Natural killer cell treated with Interleukin-12 subunit alpha and Interleukin-12 subunit beta and Interleukin-15 and Interleukin-18, amount 100 ng/mL, for 72 hours (primary cell): ENCODE measurements at regions not wholly inside any gene's neighbourhood (a gene's known extent, or its start where the extent isn't known, plus 50 kb on each side); places are given as distances from the start of the nearest gene placed in this dataset.

Experiments
- ATAC-seq, 2 donors: fragments of 150-1000 bp; cut with Tn5 transposase in 1 of 2; sonication (Bioruptor Pico), chemical (Tn5 transposase) in 1 of 2; 2 replicates each; pipeline ENCODE4 v1.10.0; 2021
- DNase-seq: peaks from one replicate; pipeline ENCODE4 v3.0.0; 2022; ENCODE audit warnings: low spot score
- H3K27ac Mint-ChIP-seq, 2 donors: 1 replicate in 1 of 2; 2 replicates in 1 of 2; pipeline ENCODE4 v1.8.0; 2022; ENCODE audit warnings: mixed read lengths in 2 of 2, mild to moderate bottlenecking in 1 of 2, moderate library complexity in 1 of 2
- H3K27me3 Mint-ChIP-seq, 2 donors: 1 replicate in 1 of 2; 2 replicates in 1 of 2; pipeline ENCODE4 v1.8.0; 2022; ENCODE audit warnings: mixed read lengths in 2 of 2
- H3K36me3 Mint-ChIP-seq: one replicate; pipeline ENCODE4 v1.8.0; 2022; ENCODE audit warnings: mixed read lengths
- H3K4me1 Mint-ChIP-seq, 2 donors: 1 replicate in 1 of 2; 2 replicates in 1 of 2; pipeline ENCODE4 v1.8.0; 2022; ENCODE audit warnings: low read depth in 2 of 2, mixed read lengths in 2 of 2, mild to moderate bottlenecking in 1 of 2
- H3K4me3 Mint-ChIP-seq: one replicate; pipeline ENCODE4 v1.8.0; 2022; ENCODE audit warnings: mixed read lengths
- H3K9me3 Mint-ChIP-seq: 2 replicates; pipeline ENCODE4 v1.8.0; 2022; ENCODE audit warnings: mixed read lengths

DNA sequence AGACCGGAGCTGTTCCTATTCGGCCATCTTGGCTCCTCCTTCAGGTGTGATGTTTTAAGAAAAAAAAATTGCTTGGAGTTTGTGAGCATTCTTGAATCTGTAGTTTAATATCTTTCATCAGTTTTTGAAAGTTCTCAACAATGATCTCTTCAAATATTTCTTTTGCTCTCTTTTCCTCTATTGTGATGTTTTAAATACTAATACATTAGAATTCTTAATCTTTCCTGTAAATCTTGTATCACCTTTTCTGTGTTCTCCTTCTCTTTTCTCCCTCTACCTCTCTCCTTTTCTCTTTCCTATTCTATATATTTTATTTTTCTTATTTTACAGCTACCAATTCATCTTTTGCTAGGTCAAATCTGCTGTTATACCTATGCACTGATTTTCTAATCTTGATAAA is 212.3 kb downstream of the RPS12 start:
- Mint-ChIP-seq H3K36me3 (no peaks in the 10 kb centered on the region), H3K27ac (no peak overlapping the region), H3K9me3 (peaks cover 3% of the 10 kb centered on the region), H3K4me1 (no peaks in the 10 kb centered on the region), H3K4me3 (no peak overlapping the region), H3K27me3 (no peaks in the 10 kb centered on the region)
- DNase-seq (no peak), ATAC-seq (no peak)

DNA sequence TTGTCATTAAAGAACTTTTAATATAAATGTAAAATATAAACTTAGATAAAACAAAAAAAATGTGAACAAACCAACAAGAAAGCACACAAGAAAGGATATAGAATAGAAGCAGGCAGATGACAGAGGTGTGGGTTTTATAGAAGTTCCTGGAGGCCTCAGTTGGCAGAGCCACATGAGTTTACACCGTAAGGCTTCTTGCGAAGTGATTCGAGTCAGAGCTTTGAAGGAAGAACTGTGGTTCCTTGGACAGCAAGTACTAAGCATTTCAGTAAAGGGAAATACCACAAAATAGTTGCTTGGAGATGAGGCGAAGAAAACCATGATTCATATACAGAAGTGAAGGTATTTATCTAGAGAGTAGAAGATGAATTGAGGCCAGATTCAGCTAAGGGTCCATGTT is 207.9 kb upstream of the EYA4 start:
- DNase-seq (no peak), ATAC-seq (no peak)
- Mint-ChIP-seq H3K9me3 (peaks cover 6% of the 10 kb centered on the region), H3K27ac (no peak overlapping the region), H3K36me3 (no peaks in the 10 kb centered on the region), H3K4me3 (no peak overlapping the region), H3K4me1 (no peaks in the 10 kb centered on the region), H3K27me3 (peaks cover 0 to 3% of the 10 kb centered on the region in 2 donors)

DNA sequence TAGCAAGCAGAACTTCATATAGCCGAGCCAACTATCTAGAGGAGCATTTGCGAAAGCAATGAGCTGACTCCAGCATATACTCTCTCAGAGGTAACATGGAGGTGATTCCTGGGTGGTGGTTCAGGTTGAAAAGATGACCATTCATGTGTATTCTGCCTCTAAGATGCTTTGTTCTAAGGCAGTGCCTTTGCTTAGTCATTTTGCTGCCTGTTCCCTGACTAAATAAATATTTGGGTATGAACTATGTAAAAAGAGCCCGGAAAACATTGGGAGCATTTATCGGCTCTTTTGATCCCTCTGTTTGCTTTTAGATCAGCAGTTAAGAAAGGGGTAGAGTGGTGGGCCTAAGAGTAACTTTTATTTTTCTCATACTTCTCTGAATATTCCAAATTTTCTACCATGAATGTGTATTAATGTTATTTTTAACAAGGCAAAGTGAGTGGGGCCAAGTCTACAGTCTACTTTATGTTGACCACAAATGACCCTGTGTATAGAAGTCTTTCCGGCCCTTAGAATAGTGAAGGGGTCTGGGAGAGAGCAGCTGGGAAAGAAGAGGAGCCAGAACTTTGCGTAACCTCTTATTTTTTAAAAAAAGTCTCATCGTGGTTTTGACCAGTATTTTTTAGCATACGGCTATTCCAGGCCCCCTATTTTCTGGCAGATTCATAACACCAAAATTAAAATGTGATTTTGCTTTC is 206.5 kb upstream of the EYA4 start:
- Mint-ChIP-seq H3K27me3 (peaks cover 0 to 3% of the 10 kb centered on the region in 2 donors), H3K4me3 (no peak overlapping the region), H3K27ac (no peak overlapping the region), H3K9me3 (peaks cover 5% of the 10 kb centered on the region), H3K4me1 (no peaks in the 10 kb centered on the region), H3K36me3 (no peaks in the 10 kb centered on the region)
- ATAC-seq (no peak), DNase-seq (no peak)

DNA sequence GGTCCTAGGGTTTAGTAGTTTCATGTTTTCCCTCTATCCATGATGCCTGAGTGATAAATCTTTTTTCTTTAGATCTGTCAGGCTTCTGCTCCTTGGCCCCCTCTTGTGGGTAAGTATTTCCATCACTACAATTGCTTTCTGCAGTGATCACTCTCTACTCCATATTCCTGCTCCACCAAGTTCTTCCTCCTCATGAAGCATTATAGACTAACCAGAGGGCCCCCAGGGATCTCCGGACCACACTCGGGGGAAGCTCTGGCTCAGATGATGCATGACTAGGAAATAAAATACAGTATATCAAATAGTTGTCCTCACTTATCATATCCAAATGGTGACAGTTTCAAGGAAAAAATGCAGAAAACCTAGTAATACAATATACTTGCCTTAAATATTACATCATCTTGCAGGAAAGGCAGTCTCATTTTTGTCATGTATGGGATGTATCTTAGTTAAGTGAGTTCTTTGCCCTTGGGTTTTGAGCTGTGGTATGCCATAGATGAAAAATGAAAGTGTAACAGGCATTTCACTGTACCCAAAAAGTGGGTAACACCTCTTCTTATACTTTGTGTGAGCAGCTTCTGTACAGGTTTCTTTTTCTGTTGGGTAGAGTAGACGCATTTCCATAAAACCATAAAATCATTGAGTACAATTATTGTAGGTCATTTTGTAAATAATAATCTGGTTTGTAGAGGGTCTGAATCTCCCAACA is 200.9 kb upstream of the EYA4 start:
- DNase-seq (no peak), ATAC-seq (no peak)
- H3K4me3 Mint-ChIP-seq, result no peak overlapping the region
- H3K27ac Mint-ChIP-seq, result no peak overlapping the region
- no peaks in the 10 kb centered on the region for H3K9me3 Mint-ChIP-seq
- H3K27me3 Mint-ChIP-seq, result no peaks in the 10 kb centered on the region
- H3K36me3 Mint-ChIP-seq, result no peaks in the 10 kb centered on the region
- H3K4me1 Mint-ChIP-seq, result no peaks in the 10 kb centered on the region

DNA sequence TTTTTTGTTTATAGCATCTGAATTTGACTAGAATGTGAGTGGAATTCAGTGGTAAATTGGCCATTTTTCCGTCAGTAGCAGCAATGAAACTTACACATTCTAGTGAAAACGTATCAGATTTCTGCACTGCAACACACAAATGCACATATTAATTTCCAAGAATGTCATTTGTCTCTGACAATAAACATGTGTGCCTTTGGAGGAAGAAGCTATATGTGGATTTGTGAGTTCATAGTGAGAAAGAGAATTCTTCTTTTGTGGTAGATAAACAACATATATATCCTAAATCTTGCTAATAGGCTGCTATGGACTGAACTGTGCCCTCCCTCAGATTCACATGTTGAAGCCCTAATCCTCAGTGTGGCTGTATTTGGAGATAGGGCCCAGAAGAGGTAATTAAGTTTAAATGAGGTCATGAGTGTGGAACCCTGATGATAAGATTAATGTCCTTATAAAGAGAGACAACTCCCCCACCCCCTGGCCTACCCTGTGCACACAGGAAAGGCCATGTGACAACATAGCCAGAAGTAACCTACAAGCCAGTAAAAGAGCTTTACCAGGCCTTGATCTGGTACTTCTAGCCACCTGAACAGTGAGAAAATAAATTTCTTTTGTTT is 200.2 kb upstream of the EYA4 start:
- H3K4me1 Mint-ChIP-seq, result no peaks in the 10 kb centered on the region
- no peaks in the 10 kb centered on the region for H3K27me3 Mint-ChIP-seq
- DNase-seq, result no peak
- H3K36me3 Mint-ChIP-seq, result no peaks in the 10 kb centered on the region
- no peaks in the 10 kb centered on the region for H3K9me3 Mint-ChIP-seq
- H3K27ac Mint-ChIP-seq, result no peak overlapping the region
- no peak overlapping the region for H3K4me3 Mint-ChIP-seq
- ATAC-seq, result no peak

DNA sequence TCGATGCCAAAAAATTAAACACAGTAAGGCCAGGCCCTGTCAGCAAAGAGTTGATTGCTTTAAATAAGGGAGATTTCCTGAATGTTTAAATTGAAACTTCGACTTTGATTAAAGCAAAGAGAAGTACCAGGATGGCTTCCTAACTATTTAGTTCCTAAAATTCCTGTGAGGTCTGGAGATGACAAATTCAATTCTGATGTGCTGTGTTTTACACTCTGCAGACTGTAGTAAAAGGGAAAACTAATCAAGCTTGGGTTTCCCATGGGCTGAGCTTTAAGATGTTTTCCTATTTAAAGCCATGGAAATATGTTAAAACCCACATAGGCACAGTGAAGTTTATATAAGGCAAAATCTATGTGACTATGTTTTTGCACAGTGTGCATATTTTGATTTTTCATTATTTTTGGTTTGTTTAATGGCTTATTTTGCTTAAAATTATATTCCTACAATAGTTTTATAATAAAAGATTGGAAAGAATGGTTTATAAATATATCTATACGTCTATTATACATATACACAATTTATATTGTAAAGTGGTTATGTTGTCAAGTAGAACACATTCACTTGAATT is 198.5 kb upstream of the EYA4 start:
- no peaks in the 10 kb centered on the region for H3K4me1 Mint-ChIP-seq

DNA sequence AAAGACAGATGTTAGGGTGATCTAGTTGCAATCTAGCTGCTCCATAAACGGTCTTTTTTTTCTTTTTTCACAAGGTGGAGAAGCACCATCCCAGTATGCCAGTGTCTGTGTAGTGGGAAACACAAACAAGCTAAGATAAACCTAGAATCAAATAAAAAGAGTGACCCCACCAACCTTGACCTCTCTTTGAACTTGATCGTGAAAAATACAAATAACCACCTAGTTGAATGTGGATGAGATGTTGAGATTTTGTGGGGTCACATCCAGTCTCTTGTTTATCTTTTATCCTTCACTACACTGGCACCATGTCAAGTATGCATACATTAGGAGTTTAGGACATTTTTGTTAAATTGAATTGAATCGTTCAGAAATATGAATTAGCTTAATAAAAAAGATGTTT is 194.6 kb upstream of the EYA4 start:
- H3K36me3 Mint-ChIP-seq, result no peaks in the 10 kb centered on the region
- no peak overlapping the region for H3K27ac Mint-ChIP-seq
- no peak overlapping the region for H3K4me3 Mint-ChIP-seq
- no peaks in the 10 kb centered on the region for H3K4me1 Mint-ChIP-seq
- peaks cover 4% of the 10 kb centered on the region for H3K9me3 Mint-ChIP-seq
- no peak for DNase-seq
- no peak for ATAC-seq
- no peaks in the 10 kb centered on the region for H3K27me3 Mint-ChIP-seq

More for the DNA sequence above, 198.5 kb upstream of the EYA4 start:
- Mint-ChIP-seq H3K4me3 (no peak overlapping the region), H3K36me3 (no peaks in the 10 kb centered on the region), H3K27me3 (no peaks in the 10 kb centered on the region), H3K27ac (no peak overlapping the region), H3K9me3 (no peaks in the 10 kb centered on the region)
- ATAC-seq, result no peak
- no peak for DNase-seq

DNA sequence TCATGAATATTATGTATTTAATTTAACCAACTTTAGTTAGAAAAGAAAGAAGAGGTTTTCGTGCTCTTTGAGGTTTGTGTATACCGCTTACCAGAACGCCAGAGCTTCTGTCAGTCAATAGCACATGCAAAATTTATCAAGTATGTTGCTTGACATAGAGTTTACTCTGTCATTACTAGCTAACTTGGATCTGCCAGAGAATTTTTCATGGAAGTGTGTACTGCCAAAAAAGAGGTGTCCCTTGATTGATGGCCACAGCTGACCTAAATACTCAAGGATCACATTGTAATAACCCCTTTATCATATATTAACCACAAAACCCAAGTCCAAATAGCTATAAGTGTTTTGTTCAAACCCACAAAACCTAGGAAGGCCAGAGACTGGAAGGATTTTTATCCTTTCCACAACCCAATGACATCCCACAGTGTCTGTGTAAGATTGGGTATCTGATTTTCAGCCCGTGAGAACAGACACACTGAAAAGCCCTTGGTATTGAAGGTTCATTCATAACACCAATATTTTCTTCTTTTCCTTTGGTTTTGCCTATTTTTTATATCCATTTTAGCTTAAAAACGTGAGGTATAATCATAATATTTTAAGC is 194.0 kb upstream of the EYA4 start:
- Mint-ChIP-seq H3K27ac (no peak overlapping the region), H3K4me1 (no peaks in the 10 kb centered on the region), H3K4me3 (no peak overlapping the region), H3K27me3 (no peaks in the 10 kb centered on the region), H3K36me3 (no peaks in the 10 kb centered on the region), H3K9me3 (peaks cover 4% of the 10 kb centered on the region)
- ATAC-seq (no peak), DNase-seq (no peak)

DNA sequence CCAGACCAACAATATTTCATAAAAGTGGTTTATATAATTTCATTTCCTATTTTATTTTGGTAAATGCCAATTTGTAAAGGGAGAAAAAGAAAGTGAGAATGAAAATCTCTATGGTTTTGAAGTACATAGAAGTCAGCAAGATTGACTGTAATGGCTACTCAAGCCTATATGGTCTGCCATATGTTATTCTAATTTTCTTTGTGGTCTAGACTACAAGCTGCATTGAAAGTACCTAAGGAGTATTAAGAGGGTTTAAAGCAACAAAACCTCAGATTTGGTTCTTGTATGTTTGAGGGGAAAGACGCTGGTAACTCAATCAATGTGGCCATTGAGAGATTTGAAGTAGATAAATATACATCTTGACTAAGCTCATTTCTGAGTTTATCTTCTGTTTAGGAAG is 193.5 kb upstream of the EYA4 start:
- Mint-ChIP-seq H3K36me3 (no peaks in the 10 kb centered on the region), H3K27me3 (no peaks in the 10 kb centered on the region), H3K9me3 (peaks cover 4% of the 10 kb centered on the region), H3K27ac (no peak overlapping the region), H3K4me1 (no peaks in the 10 kb centered on the region), H3K4me3 (no peak overlapping the region)
- ATAC-seq, result no peak
- no peak for DNase-seq

DNA sequence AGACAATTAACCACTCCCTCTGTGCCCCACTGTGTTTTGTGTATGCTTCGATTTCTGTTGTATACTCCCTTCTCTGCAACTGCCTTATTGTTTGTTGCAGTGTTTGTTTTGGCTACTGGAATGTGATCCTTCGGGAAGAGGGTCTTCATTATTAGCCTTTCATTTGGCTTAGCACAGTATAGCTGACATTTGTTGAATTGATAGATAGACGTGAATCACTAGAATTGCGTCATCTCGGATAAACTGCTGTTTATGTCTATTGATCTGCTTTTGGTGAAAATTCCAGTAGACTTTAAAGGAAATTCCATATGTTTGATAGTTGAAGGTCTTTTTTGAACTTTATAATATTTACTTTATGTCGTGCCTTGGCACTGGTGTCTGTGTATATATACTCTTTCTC is 189.9 kb upstream of the EYA4 start:
- no peak for DNase-seq
- ATAC-seq, result no peak
- peaks cover 6% of the 10 kb centered on the region for H3K9me3 Mint-ChIP-seq
- no peaks in the 10 kb centered on the region for H3K36me3 Mint-ChIP-seq
- no peak overlapping the region for H3K27ac Mint-ChIP-seq
- H3K4me1 Mint-ChIP-seq, result no peaks in the 10 kb centered on the region
- no peak overlapping the region for H3K4me3 Mint-ChIP-seq
- no peaks in the 10 kb centered on the region for H3K27me3 Mint-ChIP-seq

DNA sequence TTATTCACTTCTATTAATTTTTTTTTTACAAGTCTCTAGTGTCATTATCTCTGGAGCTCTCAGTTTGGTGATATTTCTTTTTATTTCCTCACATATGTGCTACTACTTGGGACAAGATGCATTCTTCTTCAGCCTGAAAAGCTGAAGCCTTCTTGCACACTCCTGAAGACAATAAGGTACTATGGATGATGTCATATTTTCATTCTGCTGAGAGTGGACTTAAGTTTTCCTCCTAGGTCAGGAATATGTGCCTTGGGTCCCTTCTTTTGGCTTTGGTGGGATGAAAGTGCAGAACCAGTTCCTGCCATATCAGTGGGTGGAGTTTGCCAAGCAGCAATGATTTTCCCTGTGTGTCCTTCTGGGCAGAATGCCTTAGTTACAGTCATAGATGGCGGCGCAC is 188.7 kb upstream of the EYA4 start:
- Mint-ChIP-seq H3K27ac (no peak overlapping the region), H3K27me3 (no peaks in the 10 kb centered on the region), H3K36me3 (no peaks in the 10 kb centered on the region), H3K4me1 (no peaks in the 10 kb centered on the region), H3K4me3 (no peak overlapping the region), H3K9me3 (peaks cover 6% of the 10 kb centered on the region)
- no peak for ATAC-seq
- DNase-seq, result no peak

DNA sequence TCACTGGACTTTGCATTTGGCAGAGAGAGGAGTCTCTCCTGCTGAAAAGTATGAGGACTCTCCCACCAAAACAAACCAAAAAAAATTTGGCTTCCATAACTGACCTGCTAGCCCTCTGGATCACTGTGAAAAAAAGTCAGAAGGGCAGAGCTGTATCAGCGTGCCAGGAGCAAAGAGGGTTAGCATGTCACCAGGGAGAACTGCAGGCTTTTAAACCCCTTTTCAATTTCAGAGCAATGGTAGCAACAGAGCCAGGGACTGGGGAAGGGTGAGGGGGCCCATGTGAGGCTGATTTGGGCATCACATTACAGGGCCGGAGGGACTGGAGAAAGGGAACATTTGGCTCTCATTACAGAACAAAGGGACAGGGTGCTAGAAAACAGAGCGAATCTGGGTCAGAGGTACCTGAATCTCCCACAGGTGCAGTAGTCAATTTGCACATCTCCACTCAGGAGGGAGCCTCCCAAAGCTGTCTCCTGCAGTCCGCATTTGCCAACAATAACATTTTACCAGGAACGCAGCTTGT is 185.7 kb upstream of the EYA4 start:
- ATAC-seq, result no peak
- Mint-ChIP-seq H3K27me3 (no peaks in the 10 kb centered on the region), H3K27ac (no peak overlapping the region), H3K9me3 (peaks cover 6% of the 10 kb centered on the region), H3K4me3 (no peak overlapping the region), H3K36me3 (no peaks in the 10 kb centered on the region), H3K4me1 (no peaks in the 10 kb centered on the region)
- no peak for DNase-seq

DNA sequence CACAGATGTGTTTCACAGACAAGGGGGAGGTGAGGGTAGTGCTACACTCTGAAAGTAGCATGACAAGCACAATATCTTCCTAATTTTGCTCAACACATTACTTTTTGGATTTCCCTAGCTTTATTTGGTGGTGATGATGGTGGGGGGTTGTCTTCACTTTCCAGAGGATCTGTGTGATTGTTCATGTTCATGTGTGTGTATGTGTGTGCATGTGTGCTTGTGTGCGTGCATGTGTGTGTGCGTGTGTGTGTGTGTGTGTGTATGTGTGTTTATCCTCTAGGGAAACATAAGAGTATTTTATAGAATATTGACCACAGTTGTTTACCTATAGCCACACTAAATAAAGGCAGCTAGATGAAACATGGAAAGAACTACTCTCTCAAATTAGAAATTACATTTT is 183.8 kb upstream of the EYA4 start:
- no peak overlapping the region for H3K4me3 Mint-ChIP-seq
- H3K36me3 Mint-ChIP-seq, result no peaks in the 10 kb centered on the region
- no peak for DNase-seq
- H3K27me3 Mint-ChIP-seq, result no peaks in the 10 kb centered on the region
- H3K4me1 Mint-ChIP-seq, result no peaks in the 10 kb centered on the region
- peaks cover 2% of the 10 kb centered on the region for H3K9me3 Mint-ChIP-seq
- no peak for ATAC-seq
- no peak overlapping the region for H3K27ac Mint-ChIP-seq

DNA sequence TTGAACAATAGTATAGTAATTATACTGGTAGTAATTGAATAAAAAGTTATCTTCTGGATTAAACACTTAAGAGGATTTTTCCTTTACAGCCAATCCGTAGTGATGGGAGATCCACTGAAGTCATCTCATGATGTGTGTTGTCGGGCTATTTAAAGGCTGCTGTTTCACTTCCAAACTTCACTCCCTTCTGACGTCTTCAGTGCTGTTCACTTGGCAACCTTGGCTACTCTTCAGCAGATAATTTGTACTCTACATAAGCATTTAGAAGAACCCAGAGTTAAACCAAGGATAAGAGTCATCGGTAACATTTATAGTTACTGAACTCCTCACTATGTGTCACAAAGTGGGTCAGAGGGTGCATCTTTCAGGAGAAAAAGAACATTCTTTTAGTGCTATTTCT is 179.1 kb upstream of the EYA4 start:
- no peaks in the 10 kb centered on the region for H3K36me3 Mint-ChIP-seq
- no peaks in the 10 kb centered on the region for H3K9me3 Mint-ChIP-seq
- no peaks in the 10 kb centered on the region for H3K27me3 Mint-ChIP-seq
- no peak overlapping the region for H3K4me3 Mint-ChIP-seq
- no peak for DNase-seq
- no peaks in the 10 kb centered on the region for H3K4me1 Mint-ChIP-seq
- ATAC-seq, result no peak
- no peak overlapping the region for H3K27ac Mint-ChIP-seq
